ENCODE measurements at regions not wholly inside any gene's neighbourhood (a gene's known extent, or its start where the extent isn't known, plus 50 kb on each side); places are given as distances from the start of the nearest gene placed in this dataset.

- TF ChIP-seq ATRX (CRISPR knock-in tag; IDR thresholded peaks at IDR 0.05; ENCODE audit: borderline replicate concordance) = no peak
- no peak for TF ChIP-seq ZNF777 (CRISPR knock-in tag; IDR thresholded peaks at IDR 0.05)
- TF ChIP-seq CBFB (CRISPR knock-in tag; IDR thresholded peaks at IDR 0.05) = no peak
- TF ChIP-seq TEAD3 (CRISPR knock-in tag; optimal IDR thresholded peaks at IDR 0.05; ENCODE audit: borderline replicate concordance) = no peak
- TF ChIP-seq ZBTB1 (CRISPR knock-in tag; IDR thresholded peaks at IDR 0.05; ENCODE audit: borderline replicate concordance) = no peak
- TF ChIP-seq, protein P1, sequence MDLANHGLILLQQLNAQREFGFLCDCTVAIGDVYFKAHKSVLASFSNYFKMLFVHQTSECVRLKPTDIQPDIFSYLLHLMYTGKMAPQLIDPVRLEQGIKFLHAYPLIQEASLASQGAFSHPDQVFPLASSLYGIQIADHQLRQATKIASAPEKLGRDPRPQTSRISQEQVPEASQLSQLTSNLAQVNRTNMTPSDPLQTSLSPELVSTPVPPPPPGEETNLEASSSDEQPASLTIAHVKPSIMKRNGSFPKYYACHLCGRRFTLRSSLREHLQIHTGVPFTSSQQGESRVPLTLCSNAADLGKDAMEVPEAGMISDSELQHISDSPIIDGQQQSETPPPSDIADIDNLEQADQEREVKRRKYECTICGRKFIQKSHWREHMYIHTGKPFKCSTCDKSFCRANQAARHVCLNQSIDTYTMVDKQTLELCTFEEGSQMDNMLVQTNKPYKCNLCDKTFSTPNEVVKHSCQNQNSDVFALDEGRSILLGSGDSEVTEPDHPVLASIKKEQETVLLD (CRISPR knock-in tag; IDR thresholded peaks at IDR 0.05; ENCODE audit: low read depth) = no peak
Measured at GRCh38 chr13:44833626-44834025, 155.6 kb downstream of the NUFIP1 start (continued).

DNA sequence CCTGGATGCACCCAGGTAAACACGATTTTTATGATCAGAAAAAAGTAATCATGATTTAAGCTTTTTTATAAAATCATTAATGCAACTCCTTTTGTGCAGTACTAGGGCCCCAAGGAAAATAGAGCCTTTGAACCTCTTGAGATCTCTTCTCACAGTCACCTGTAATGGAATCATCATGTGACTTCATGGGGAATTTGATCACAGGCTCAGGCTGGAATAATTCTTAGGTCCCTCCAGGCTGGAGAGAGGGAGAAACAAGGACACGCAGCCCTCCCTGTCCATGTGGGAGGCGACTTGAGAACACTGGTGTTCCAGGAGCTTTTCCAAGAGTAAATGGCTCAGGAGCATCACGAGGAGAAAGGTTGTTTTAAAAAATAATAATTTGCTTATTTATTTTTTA, 156.1 kb downstream of the NUFIP1 start:
- intact Hi-C loops (cut with micrococcal nuclease; ENCODE audit: unreplicated experiment) = no loop called here
- no peak overlapping the region for H3K4me3 ChIP-seq (replicated peaks in 1 of 3; ENCODE audit: insufficient read depth in 1 of 3, low read depth in 2 of 3, low read length in 3 of 3)
- no peaks in the 10 kb centered on the region for H3K4me1 ChIP-seq (ENCODE audit: insufficient read depth, low read length)
- H3K79me2 ChIP-seq (ENCODE audit: insufficient read depth, low read length) = no peaks in the 10 kb centered on the region
- no peaks in the 10 kb centered on the region for H3K9me3 ChIP-seq (ENCODE audit: low read length)
- no peak for TF ChIP-seq ZNF772 (CRISPR knock-in tag; IDR thresholded peaks at IDR 0.05)
- no peak for TF ChIP-seq PCBP2 (optimal IDR thresholded peaks at IDR 0.05; ENCODE audit: low read depth, low read length, poor library complexity, severe bottlenecking)
- no peak for TF ChIP-seq ZNF567 (CRISPR knock-in tag; IDR thresholded peaks at IDR 0.05; ENCODE audit: borderline replicate concordance)
- TF ChIP-seq TFE3 (CRISPR knock-in tag; IDR thresholded peaks at IDR 0.05) = no peak
- TF ChIP-seq HDAC6 (IDR thresholded peaks at IDR 0.05; ENCODE audit: low read depth, low read length) = no peak
- no peak for TF ChIP-seq AGO1 (IDR thresholded peaks at IDR 0.05; ENCODE audit: low read depth, low read length, poor library complexity, severe bottlenecking)
- TF ChIP-seq NFIB (CRISPR knock-in tag; IDR thresholded peaks at IDR 0.05; ENCODE audit: borderline replicate concordance) = no peak
- no peak for TF ChIP-seq LBX2 (CRISPR knock-in tag; IDR thresholded peaks at IDR 0.05; ENCODE audit: borderline replicate concordance)
- H3K9ac ChIP-seq (ENCODE audit: insufficient read depth, low read depth, low read length) = no peak overlapping the region
- H3K27ac ChIP-seq (ENCODE audit: extremely low read length, insufficient read depth, low read length) = no peak overlapping the region
- H3K36me3 ChIP-seq (replicated peaks in 1 of 2; ENCODE audit: control insufficient read depth in 1 of 2, insufficient read depth in 2 of 2, low read length in 2 of 2) = no peaks in the 10 kb centered on the region
- BruUV-seq (replicated peaks) = no TSS peak
- H4K20me1 ChIP-seq (ENCODE audit: insufficient read depth, low read length) = no peaks in the 10 kb centered on the region
- H3K4me2 ChIP-seq (ENCODE audit: low read depth, low read length) = no peak overlapping the region
- FAIRE-seq (no peak), ATAC-seq (no peak), DNase-seq (ENCODE audit: low spot score) (no peak)
- POLR2A ChIA-PET = no interaction called here
- peaks cover 2% of the 10 kb centered on the region in 2 experiments; a peak in 1 of 5 replicates for H3K27me3 ChIP-seq (ENCODE audit: control insufficient read depth in 1 of 2, insufficient read depth in 2 of 2, low read length in 2 of 2)
- CTCF ChIA-PET (ENCODE audit: low intra/inter-chr PET ratio, low total read pairs) = no interaction called here
- WGBS (ENCODE audit: low lambda C conversion rate) = 40% methylated on average over 4 of the region's 4 CpGs
- in situ Hi-C loops (cut with HindIII; ENCODE audit: extremely low pct_ligation_motif_present, low pct_unique_long_range_greater_than_20kb) = no loop called here
- no peak overlapping the region for H2AFZ ChIP-seq (ENCODE audit: low read length)
